ENCODE measurements at regions not wholly inside any gene's neighbourhood (a gene's known extent, or its start where the extent isn't known, plus 50 kb on each side); places are given as distances from the start of the nearest gene placed in this dataset.
"Not testable (repeated sequence)": the region's sequence is repeated elsewhere in the genome, so short reads cannot be mapped to it uniquely, and the experiment has no call there.

- Histone ChIP-seq H3K27me3 (ENCODE audit: control insufficient read depth in 3 of 3, insufficient read depth in 3 of 3, low read length in 2 of 3) (no peaks in the 10 kb centered on the region), H3K9ac (ENCODE audit: insufficient read depth in 1 of 2, low read length in 2 of 2) (no peak overlapping the region), H3K9me3 (ENCODE audit: control insufficient read depth in 4 of 4, insufficient read depth in 3 of 4, low read length in 3 of 4) (peaks cover 0 to 14% (median 3%) of the 10 kb centered on the region in 4 donors), H3K4me1 (ENCODE audit: control insufficient read depth in 5 of 5, insufficient read depth in 5 of 5, low read length in 5 of 5) (no peaks in the 10 kb centered on the region), H3K36me3 (ENCODE audit: control insufficient read depth in 4 of 4, insufficient read depth in 4 of 4, low read length in 4 of 4) (no peaks in the 10 kb centered on the region), H3K27ac (ENCODE audit: low read depth in 1 of 2, low read length in 1 of 2) (no peak overlapping the region), H3K4me3 (no peak overlapping the region)
- TF ChIP-seq CTCF (IDR thresholded peaks at IDR 0.05; ENCODE audit: control extremely low read depth, extremely low read depth): no peak
- ATAC-seq (ENCODE audit: insufficient read depth, low FRiP score) (no peak), DNase-seq (no peak)
- 62 to 82% methylated on average over 4 of the region's 4 CpGs for WGBS, 2 donors
Measured at GRCh38 chr11:50333861-50334260, 301.2 kb downstream of the OR4C45 start.

GRCh38 chr11:50337432-50337831 lies 304.8 kb downstream of the OR4C45 start:
- H3K27ac ChIP-seq (ENCODE audit: low read depth in 1 of 2, low read length in 1 of 2); H3K4me3 ChIP-seq; H3K9ac ChIP-seq (ENCODE audit: insufficient read depth in 1 of 2, low read length in 2 of 2); H3K9me3 ChIP-seq (ENCODE audit: control insufficient read depth in 4 of 4, insufficient read depth in 3 of 4, low read length in 3 of 4); DNase-seq; H3K27me3 ChIP-seq (ENCODE audit: control insufficient read depth in 3 of 3, insufficient read depth in 3 of 3, low read length in 2 of 3); ATAC-seq (ENCODE audit: insufficient read depth, low FRiP score); H3K4me1 ChIP-seq (ENCODE audit: control insufficient read depth in 5 of 5, insufficient read depth in 5 of 5, low read length in 5 of 5); H3K36me3 ChIP-seq (ENCODE audit: control insufficient read depth in 4 of 4, insufficient read depth in 4 of 4, low read length in 4 of 4): not testable (repeated sequence)
- 20% methylated on average over 1 of the region's 1 CpG; no CpG with 5 or more reads in 1 of the 2 donors for WGBS, 2 donors

- not testable (repeated sequence) for H3K9ac ChIP-seq (ENCODE audit: insufficient read depth in 1 of 2, low read length in 2 of 2); ATAC-seq (ENCODE audit: insufficient read depth, low FRiP score); H3K9me3 ChIP-seq (ENCODE audit: control insufficient read depth in 4 of 4, insufficient read depth in 3 of 4, low read length in 3 of 4); H3K27ac ChIP-seq (ENCODE audit: low read depth in 1 of 2, low read length in 1 of 2); H3K27me3 ChIP-seq (ENCODE audit: control insufficient read depth in 3 of 3, insufficient read depth in 3 of 3, low read length in 2 of 3); H3K4me3 ChIP-seq; DNase-seq; H3K4me1 ChIP-seq (ENCODE audit: control insufficient read depth in 5 of 5, insufficient read depth in 5 of 5, low read length in 5 of 5); H3K36me3 ChIP-seq (ENCODE audit: control insufficient read depth in 4 of 4, insufficient read depth in 4 of 4, low read length in 4 of 4)
- WGBS, 2 donors: no CpG with 5 or more reads among the region's 3 CpGs
Measured at GRCh38 chr11:50348018-50348417, 315.3 kb downstream of the OR4C45 start.

- Histone ChIP-seq H3K4me3 (no peak overlapping the region), H3K9me3 (ENCODE audit: control insufficient read depth in 4 of 4, insufficient read depth in 3 of 4, low read length in 3 of 4) (peaks cover 0 to 58% (median 5%) of the 10 kb centered on the region in 4 donors), H3K27me3 (ENCODE audit: control insufficient read depth in 3 of 3, insufficient read depth in 3 of 3, low read length in 2 of 3) (no peaks in the 10 kb centered on the region), H3K27ac (ENCODE audit: low read depth in 1 of 2, low read length in 1 of 2) (no peak overlapping the region), H3K36me3 (ENCODE audit: control insufficient read depth in 4 of 4, insufficient read depth in 4 of 4, low read length in 4 of 4) (no peaks in the 10 kb centered on the region), H3K4me1 (ENCODE audit: control insufficient read depth in 5 of 5, insufficient read depth in 5 of 5, low read length in 5 of 5) (no peaks in the 10 kb centered on the region), H3K9ac (ENCODE audit: insufficient read depth in 1 of 2, low read length in 2 of 2) (no peak overlapping the region)
- DNase-seq (no peak), ATAC-seq (ENCODE audit: insufficient read depth, low FRiP score) (no peak)
- no peak for TF ChIP-seq CTCF (IDR thresholded peaks at IDR 0.05; ENCODE audit: control extremely low read depth, extremely low read depth)
- 82 to 86% methylated on average over 1 of the region's 1 CpG for WGBS, 2 donors
Measured at GRCh38 chr11:50379484-50379883, 346.8 kb downstream of the OR4C45 start.

GRCh38 chr11:50394017-50394416 lies 361.3 kb downstream of the OR4C45 start:
- Histone ChIP-seq H3K36me3 (ENCODE audit: control insufficient read depth in 4 of 4, insufficient read depth in 4 of 4, low read length in 4 of 4) (no peaks in the 10 kb centered on the region), H3K9me3 (ENCODE audit: control insufficient read depth in 4 of 4, insufficient read depth in 3 of 4, low read length in 3 of 4) (peaks cover 0 to 74% (median 11%) of the 10 kb centered on the region in 4 donors), H3K27me3 (ENCODE audit: control insufficient read depth in 3 of 3, insufficient read depth in 3 of 3, low read length in 2 of 3) (no peaks in the 10 kb centered on the region), H3K4me3 (no peak overlapping the region), H3K4me1 (ENCODE audit: control insufficient read depth in 5 of 5, insufficient read depth in 5 of 5, low read length in 5 of 5) (no peaks in the 10 kb centered on the region), H3K9ac (ENCODE audit: insufficient read depth in 1 of 2, low read length in 2 of 2) (no peak overlapping the region), H3K27ac (ENCODE audit: low read depth in 1 of 2, low read length in 1 of 2) (no peak overlapping the region)
- ATAC-seq (ENCODE audit: insufficient read depth, low FRiP score) (no peak), DNase-seq (no peak)
- TF ChIP-seq CTCF (IDR thresholded peaks at IDR 0.05; ENCODE audit: control extremely low read depth, extremely low read depth): no peak
- WGBS, 2 donors: 84 to 85% methylated on average over 2 of the region's 2 CpGs
